KMS-11 (cell line): ENCODE measurements at regions not wholly inside any gene's neighbourhood (a gene's known extent, or its start where the extent isn't known, plus 50 kb on each side); places are given as distances from the start of the nearest gene placed in this dataset.

ENCODE experiments used
- H2AFZ ChIP-seq: fragments of 200-600 bp; sonication (generic); 2 replicates; pipeline ENCODE4 v1.6.1; 2016; ENCODE audit warnings: antibody characterized with exemption, mixed run types, low read depth
- H3K27ac ChIP-seq: fragments of 200-600 bp; sonication (generic); 2 replicates; pipeline ENCODE4 v1.6.1; 2016; ENCODE audit warnings: mild to moderate bottlenecking, mixed run types
- H3K27me3 ChIP-seq: fragments of 200-600 bp; sonication (generic); 2 replicates; pipeline ENCODE4 v1.6.1; 2017; ENCODE audit warnings: mild to moderate bottlenecking, low read depth, mixed run types, moderate library complexity; ENCODE audit not compliant: insufficient read depth
- H3K36me3 ChIP-seq: fragments of 200-600 bp; sonication (generic); 2 replicates; pipeline ENCODE4 v1.6.1; 2017; ENCODE audit warnings: mild to moderate bottlenecking, mixed run types; ENCODE audit not compliant: insufficient read depth
- H3K4me1 ChIP-seq: fragments of 200-600 bp; sonication (generic); 2 replicates; pipeline ENCODE4 v1.6.1; 2016; ENCODE audit warnings: mild to moderate bottlenecking, low read depth, mixed run types; ENCODE audit not compliant: poor library complexity, severe bottlenecking
- H3K4me2 ChIP-seq: fragments of 200-600 bp; sonication (generic); 2 replicates; pipeline ENCODE4 v1.7.0; 2016; ENCODE audit warnings: mild to moderate bottlenecking, mixed run types
- H3K4me3 ChIP-seq: fragments of 200-600 bp; sonication (generic); IDR thresholded peaks from 2 replicates; pipeline ENCODE4 v1.6.1; 2017; ENCODE audit warnings: low read depth, low read length, mixed read lengths; ENCODE audit not compliant: insufficient read depth
- H3K79me2 ChIP-seq: fragments of 200-600 bp; sonication (generic); 2 replicates; pipeline ENCODE4 v1.6.1; 2016; ENCODE audit warnings: low read depth, mixed run types; ENCODE audit not compliant: insufficient read depth
- H3K9ac ChIP-seq: fragments of 200-600 bp; sonication (generic); 2 replicates; pipeline ENCODE4 v1.6.1; 2016; ENCODE audit warnings: mild to moderate bottlenecking, mixed run types
- H4K20me1 ChIP-seq: fragments of 200-600 bp; sonication (generic); 2 replicates; pipeline ENCODE4 v1.6.1; 2016; ENCODE audit warnings: mild to moderate bottlenecking, mixed run types; ENCODE audit not compliant: insufficient read depth
- TF ChIP-seq, protein P1 (sequence below): fragments of 200-600 bp; sonication (generic); conservative IDR thresholded peaks from 2 replicates; pipeline ENCODE4 v1.6.1; 2017; ENCODE audit warnings: low read depth, mild to moderate bottlenecking, antibody characterized with exemption, low read length, moderate library complexity, mixed read lengths

DNA sequence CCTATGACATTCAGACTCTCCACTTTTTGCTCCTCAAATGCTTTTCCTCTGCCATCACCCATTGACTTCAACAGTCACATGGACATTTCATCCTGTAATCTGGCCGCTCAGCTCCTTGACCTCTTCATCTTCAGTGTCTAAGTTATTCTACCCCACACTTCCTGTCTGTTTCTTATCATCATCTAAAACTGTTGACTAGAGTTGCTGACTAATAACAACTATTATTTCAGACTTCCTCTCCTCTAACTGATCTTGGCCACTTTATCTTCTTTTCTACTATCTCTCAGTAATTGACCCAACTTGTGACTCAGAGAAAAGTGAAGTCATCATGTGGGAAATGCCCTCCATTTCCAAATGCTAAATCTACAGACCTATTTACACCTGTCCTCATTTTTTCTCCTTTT, 254.7 kb upstream of the TRPC7 start:
- no peak overlapping the region for H3K4me2 ChIP-seq
- TF ChIP-seq, protein P1, sequence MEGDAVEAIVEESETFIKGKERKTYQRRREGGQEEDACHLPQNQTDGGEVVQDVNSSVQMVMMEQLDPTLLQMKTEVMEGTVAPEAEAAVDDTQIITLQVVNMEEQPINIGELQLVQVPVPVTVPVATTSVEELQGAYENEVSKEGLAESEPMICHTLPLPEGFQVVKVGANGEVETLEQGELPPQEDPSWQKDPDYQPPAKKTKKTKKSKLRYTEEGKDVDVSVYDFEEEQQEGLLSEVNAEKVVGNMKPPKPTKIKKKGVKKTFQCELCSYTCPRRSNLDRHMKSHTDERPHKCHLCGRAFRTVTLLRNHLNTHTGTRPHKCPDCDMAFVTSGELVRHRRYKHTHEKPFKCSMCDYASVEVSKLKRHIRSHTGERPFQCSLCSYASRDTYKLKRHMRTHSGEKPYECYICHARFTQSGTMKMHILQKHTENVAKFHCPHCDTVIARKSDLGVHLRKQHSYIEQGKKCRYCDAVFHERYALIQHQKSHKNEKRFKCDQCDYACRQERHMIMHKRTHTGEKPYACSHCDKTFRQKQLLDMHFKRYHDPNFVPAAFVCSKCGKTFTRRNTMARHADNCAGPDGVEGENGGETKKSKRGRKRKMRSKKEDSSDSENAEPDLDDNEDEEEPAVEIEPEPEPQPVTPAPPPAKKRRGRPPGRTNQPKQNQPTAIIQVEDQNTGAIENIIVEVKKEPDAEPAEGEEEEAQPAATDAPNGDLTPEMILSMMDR = no peak
- H3K79me2 ChIP-seq = no peaks in the 10 kb centered on the region
- no peaks in the 10 kb centered on the region for H3K36me3 ChIP-seq
- H3K27me3 ChIP-seq = no peaks in the 10 kb centered on the region
- H3K4me1 ChIP-seq = no peaks in the 10 kb centered on the region
- H3K27ac ChIP-seq = no peak overlapping the region
- H3K9ac ChIP-seq = no peak overlapping the region
- no peak overlapping the region for H2AFZ ChIP-seq
- H3K4me3 ChIP-seq = no peak overlapping the region
- no peaks in the 10 kb centered on the region for H4K20me1 ChIP-seq

DNA sequence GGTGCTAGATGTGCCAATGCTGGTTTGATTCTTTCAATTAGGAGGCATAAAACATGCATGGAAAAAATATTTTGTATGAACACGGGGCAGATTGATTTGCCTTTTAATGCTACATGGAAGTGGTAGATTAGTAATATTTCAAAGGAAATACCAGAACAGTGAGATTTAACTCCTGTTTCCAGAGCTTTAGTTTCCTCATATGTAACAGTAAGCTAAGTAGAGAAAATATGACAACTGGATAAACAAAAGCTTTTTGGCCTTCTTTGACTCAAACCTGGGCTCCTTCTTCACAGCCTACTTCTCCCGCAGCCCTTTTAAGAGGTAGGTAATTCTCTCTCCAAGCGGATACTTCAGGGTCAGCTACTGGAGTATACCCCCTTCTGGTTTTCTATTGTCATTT, 254.2 kb upstream of the TRPC7 start:
- H2AFZ ChIP-seq = no peak overlapping the region
- no peak overlapping the region for H3K9ac ChIP-seq
- no peak overlapping the region for H3K4me2 ChIP-seq
- H3K36me3 ChIP-seq = no peaks in the 10 kb centered on the region
- no peaks in the 10 kb centered on the region for H3K4me1 ChIP-seq
- H3K27ac ChIP-seq = no peak overlapping the region
- no peaks in the 10 kb centered on the region for H4K20me1 ChIP-seq
- H3K4me3 ChIP-seq = no peak overlapping the region
- H3K79me2 ChIP-seq = no peaks in the 10 kb centered on the region
- no peaks in the 10 kb centered on the region for H3K27me3 ChIP-seq
- TF ChIP-seq, protein P1 = no peak

DNA sequence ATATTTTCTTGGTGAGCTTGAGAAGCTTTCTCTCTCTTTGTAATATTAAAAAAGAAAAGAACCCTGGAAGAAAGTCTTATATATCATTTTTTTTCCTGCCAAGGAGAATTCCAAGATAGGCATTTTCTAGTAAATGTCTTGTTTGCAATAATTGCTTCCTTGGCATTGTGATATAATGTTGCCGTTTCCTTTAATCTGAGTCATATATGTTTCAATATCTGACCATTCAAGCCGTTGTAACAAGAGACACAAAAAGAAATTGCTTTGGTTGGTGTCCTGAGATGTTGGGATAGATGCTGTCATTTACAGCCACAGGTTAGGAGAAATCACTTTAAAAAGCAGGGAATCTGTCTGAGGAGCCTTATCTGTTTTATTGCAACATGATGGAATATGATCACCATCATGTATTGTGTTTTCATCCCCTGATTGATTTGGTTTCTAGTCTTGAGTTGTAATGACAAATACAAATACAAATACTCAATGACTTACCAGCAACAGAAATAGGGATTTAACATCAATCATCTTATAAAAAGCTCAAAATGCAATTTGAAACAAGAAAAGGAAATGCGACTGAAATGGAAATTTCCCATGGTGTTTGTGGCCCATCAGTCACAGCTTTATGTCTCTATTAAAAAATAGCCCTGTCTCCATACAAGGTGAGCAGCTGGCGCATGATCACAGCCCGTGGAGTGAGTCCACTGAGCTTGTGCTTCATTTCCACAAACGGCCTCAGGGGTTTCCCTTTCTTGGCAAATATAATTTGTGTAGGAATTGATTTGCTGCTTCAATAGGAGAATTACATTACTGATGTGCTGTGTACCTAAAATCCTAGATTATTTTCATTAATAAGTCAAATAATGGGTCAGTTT, 250.1 kb upstream of the TRPC7 start:
- no peaks in the 10 kb centered on the region for H3K79me2 ChIP-seq
- no peaks in the 10 kb centered on the region for H3K36me3 ChIP-seq
- no peak overlapping the region for H3K27ac ChIP-seq
- H3K4me2 ChIP-seq = no peak overlapping the region
- no peak overlapping the region for H3K4me3 ChIP-seq
- no peaks in the 10 kb centered on the region for H3K27me3 ChIP-seq
- TF ChIP-seq, protein P1 = no peak
- H4K20me1 ChIP-seq = no peaks in the 10 kb centered on the region
- no peaks in the 10 kb centered on the region for H3K4me1 ChIP-seq
- no peak overlapping the region for H2AFZ ChIP-seq
- H3K9ac ChIP-seq = no peak overlapping the region

DNA sequence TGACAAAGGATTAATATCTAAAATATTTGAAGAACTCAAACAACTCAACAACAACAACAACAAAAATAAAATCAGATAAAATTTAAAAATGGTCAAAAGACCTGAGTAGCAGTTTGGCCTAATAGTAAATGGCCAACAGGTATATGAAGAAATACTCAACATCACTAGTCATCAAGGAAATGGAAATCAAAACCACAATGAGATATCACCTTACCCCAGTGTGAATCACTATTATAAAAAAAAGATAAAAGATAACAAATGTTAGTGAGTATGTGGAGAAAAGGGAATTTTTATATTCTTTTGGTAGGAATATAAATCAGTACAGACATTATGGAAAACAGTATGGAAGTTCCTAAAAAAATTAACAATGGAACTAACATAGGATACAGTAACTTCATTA, 247.9 kb upstream of the TRPC7 start:
- TF ChIP-seq, protein P1 = no peak
- Histone ChIP-seq H4K20me1 (no peaks in the 10 kb centered on the region), H3K79me2 (no peaks in the 10 kb centered on the region), H3K27me3 (no peaks in the 10 kb centered on the region), H3K4me1 (no peaks in the 10 kb centered on the region), H2AFZ (no peak overlapping the region), H3K36me3 (no peaks in the 10 kb centered on the region), H3K9ac (no peak overlapping the region), H3K4me2 (no peak overlapping the region), H3K4me3 (no peak overlapping the region), H3K27ac (no peak overlapping the region)
